Activated naive CD8-positive, alpha-beta T cell treated with anti-CD3 and anti-CD28 coated beads for 36 hours (primary cell): ENCODE measurements at regions not wholly inside any gene's neighbourhood (a gene's known extent, or its start where the extent isn't known, plus 50 kb on each side); places are given as distances from the start of the nearest gene placed in this dataset.

Experiments used
- DNase-seq: peaks from one replicate; pipeline ENCODE4 v3.0.0; 2021
- H3K27ac Mint-ChIP-seq: one replicate; pipeline ENCODE4 v1.8.0; 2022; ENCODE audit warnings: mild to moderate bottlenecking, moderate library complexity, mixed read lengths
- H3K27me3 Mint-ChIP-seq: one replicate; pipeline ENCODE4 v1.8.0; 2022; ENCODE audit warnings: mild to moderate bottlenecking, mixed read lengths
- H3K36me3 Mint-ChIP-seq: one replicate; pipeline ENCODE4 v1.8.0; 2021; ENCODE audit warnings: mild to moderate bottlenecking, mixed read lengths
- H3K4me1 Mint-ChIP-seq: one replicate; pipeline ENCODE4 v1.8.0; 2021; ENCODE audit warnings: mixed read lengths
- H3K4me3 Mint-ChIP-seq: one replicate; pipeline ENCODE4 v1.8.0; 2022; ENCODE audit warnings: mild to moderate bottlenecking, moderate library complexity, mixed read lengths
- H3K9me3 Mint-ChIP-seq: one replicate; pipeline ENCODE4 v1.8.0; 2022; ENCODE audit warnings: mixed read lengths

DNA sequence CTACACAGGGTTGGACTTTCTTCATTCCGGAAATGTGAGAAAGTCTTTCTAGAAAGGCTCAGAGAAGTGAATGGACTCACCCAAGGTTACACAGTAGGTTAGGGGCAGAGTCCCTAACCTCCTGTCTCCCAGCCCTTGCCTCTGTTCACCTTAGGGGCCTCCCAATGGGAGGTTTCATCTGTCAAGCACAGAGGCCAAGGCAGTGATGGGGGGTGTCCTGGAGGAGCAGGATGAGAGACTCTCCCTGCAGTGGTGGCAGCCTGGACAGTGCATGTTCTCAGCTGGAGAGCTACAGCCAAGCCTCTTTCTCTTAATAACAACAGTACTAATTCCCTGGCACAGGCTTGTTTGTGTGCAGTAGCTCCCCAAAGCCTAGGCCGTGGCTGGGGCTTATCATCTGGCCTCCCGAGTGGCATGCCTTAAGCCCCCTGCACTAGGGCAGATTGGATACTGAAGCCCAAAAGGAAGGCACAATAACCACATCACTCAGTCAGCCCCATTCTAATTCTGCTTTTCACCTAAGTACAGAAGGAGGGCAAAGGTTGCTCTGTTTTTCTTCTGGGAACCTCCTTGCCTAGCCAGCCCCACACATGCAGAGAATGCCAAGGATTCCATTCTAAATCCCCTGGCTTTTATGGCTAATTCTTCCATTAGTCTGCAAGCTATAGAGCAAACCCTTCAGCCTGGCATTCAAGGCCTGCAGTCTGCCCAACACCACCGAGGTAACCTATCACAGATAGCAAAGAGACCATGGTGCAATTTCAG is 50.2 kb upstream of the XPA start:
- DNase-seq: no peak
- H3K27ac Mint-ChIP-seq: no peak overlapping the region
- no peak overlapping the region for H3K4me3 Mint-ChIP-seq
- H3K4me1 Mint-ChIP-seq: peaks cover 3% of the 10 kb centered on the region
- H3K36me3 Mint-ChIP-seq: no peaks in the 10 kb centered on the region
- peaks cover 35% of the 10 kb centered on the region for H3K27me3 Mint-ChIP-seq
- peaks cover 2% of the 10 kb centered on the region for H3K9me3 Mint-ChIP-seq

DNA sequence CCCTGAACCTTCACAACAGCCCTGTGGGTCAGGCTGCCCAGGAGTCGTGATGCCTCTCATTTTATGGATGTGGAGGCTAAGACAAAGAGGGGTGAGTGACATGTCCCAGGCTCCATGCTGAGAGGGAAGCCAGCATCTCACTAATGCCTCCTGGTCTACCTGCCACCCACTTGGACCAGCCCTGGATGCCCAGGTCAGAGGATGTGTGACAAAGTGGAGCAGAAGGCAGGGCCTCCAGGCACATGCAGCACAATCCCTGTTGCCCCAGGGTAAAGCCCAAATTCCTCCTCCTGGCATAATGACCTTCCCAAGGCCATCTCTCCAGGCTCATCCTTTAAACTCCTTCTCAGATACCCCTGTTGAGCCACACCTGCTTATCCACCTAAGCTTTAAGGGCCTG is 51.4 kb upstream of the XPA start:
- no peaks in the 10 kb centered on the region for H3K36me3 Mint-ChIP-seq
- no peak for DNase-seq
- H3K4me1 Mint-ChIP-seq: peaks cover 3% of the 10 kb centered on the region
- peaks cover 24% of the 10 kb centered on the region for H3K27me3 Mint-ChIP-seq
- no peak overlapping the region for H3K27ac Mint-ChIP-seq
- no peak overlapping the region for H3K4me3 Mint-ChIP-seq
- no peaks in the 10 kb centered on the region for H3K9me3 Mint-ChIP-seq

DNA sequence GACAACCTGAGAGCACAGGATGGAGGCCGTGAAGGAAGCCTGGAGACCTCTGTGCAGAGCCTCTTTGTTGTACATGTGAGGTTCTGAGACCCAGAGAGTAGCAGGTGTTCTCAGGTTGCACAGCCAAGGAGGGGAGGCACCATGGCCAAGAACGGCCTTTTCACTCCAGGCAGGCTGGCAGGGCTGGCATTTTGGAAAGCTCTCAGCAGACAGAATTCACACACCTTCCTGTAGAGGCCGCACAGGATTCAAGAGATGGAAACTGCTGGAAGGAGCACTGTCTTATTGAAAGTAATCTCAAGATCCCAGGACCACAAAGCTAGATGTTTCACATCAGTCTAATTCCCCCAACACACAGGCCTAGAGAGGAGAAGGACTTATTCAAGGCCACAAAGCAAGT is 52.8 kb upstream of the XPA start:
- no peak overlapping the region for H3K27ac Mint-ChIP-seq
- no peaks in the 10 kb centered on the region for H3K9me3 Mint-ChIP-seq
- H3K4me1 Mint-ChIP-seq: no peaks in the 10 kb centered on the region
- H3K27me3 Mint-ChIP-seq: peaks cover 14% of the 10 kb centered on the region
- DNase-seq: no peak
- H3K4me3 Mint-ChIP-seq: no peak overlapping the region
- no peaks in the 10 kb centered on the region for H3K36me3 Mint-ChIP-seq

DNA sequence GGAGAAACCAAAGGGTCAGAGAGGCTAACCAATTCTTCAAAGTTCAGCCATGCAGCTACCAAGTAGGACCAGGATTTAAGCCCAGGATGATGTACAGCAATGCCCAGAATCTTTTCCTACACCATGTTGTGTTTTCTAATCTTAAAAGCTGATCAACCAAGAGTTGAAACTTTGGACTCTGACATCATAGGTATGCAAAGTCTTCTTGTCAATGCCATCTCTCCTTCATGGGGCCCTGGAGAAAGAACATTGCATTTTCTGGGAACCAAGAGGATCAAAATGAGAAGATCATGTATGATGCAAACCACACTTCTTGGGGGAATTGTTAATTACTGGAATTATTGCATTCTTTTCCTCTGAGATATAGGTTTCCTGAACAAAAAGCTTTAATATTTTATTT is 54.4 kb upstream of the XPA start:
- no peak for DNase-seq

DNA sequence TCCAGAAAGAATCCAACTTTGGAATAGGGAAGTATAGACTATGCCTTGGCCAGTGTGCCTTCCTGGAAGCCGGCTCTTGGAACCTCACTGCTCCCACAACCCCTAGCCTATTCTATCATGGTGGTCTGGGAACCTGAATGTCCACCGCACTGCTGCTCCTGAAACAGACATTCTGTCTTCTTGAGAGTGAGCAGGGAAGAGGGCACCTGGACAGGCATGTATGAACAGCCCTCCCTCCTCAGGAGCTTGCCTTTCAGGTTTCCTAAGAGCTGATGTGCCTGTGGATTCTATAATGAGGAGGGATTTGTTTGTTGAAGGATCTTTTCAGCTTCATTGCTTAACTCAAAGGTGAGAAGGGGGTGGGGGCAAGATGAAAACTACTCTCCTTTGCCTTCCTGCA is 55.1 kb upstream of the XPA start:
- Mint-ChIP-seq H3K36me3 (no peaks in the 10 kb centered on the region), H3K4me1 (no peaks in the 10 kb centered on the region), H3K4me3 (no peak overlapping the region), H3K27me3 (peaks cover 7% of the 10 kb centered on the region), H3K27ac (no peak overlapping the region), H3K9me3 (no peaks in the 10 kb centered on the region)
- DNase-seq: no peak

More for the DNA sequence above, 54.4 kb upstream of the XPA start:
- Mint-ChIP-seq H3K27ac (no peak overlapping the region), H3K4me3 (no peak overlapping the region), H3K27me3 (peaks cover 7% of the 10 kb centered on the region), H3K36me3 (no peaks in the 10 kb centered on the region), H3K9me3 (no peaks in the 10 kb centered on the region), H3K4me1 (no peaks in the 10 kb centered on the region)

DNA sequence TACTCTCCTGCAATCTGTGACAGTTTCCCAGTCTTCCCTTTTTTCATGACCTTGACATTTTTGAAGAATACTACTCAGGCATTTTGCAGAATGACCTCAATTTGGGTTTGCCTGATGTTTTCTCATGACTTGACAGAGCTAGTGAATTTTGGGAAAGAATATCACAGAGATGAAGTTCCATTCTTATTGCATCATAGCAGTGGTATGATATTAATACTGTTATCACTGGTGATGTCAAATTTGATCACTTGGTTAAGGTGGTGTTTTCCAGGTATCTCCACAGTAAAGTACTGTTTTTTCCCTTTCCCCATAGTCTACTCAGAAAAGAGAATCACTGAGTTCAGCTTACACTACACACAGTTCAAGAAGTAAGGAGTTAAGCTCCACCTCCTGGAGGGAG is 56.2 kb upstream of the XPA start:
- no peak overlapping the region for H3K4me3 Mint-ChIP-seq
- H3K9me3 Mint-ChIP-seq: no peaks in the 10 kb centered on the region
- peaks cover 5% of the 10 kb centered on the region for H3K27me3 Mint-ChIP-seq
- H3K27ac Mint-ChIP-seq: no peak overlapping the region
- H3K36me3 Mint-ChIP-seq: no peaks in the 10 kb centered on the region
- DNase-seq: no peak
- no peaks in the 10 kb centered on the region for H3K4me1 Mint-ChIP-seq

DNA sequence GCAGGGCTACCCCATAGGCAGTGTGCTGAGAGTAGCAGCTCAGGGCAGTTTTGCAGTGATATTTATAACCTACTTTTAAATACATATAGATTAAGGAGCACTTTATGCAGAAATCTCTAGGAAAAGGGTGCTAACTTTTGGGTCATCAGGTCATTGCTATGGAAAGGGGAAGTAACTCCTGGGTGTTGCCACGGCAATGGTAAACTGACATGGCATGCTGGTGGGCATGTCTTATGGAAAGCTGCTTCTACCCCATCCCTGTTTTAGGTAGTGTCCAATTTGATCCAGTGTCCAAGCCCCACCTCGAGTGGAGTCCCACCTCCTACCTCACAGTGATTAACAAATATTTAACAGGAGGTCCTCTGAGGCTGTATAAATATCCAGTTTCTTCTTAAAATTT is 56.8 kb upstream of the XPA start:
- peaks cover 8% of the 10 kb centered on the region for H3K27me3 Mint-ChIP-seq

DNA sequence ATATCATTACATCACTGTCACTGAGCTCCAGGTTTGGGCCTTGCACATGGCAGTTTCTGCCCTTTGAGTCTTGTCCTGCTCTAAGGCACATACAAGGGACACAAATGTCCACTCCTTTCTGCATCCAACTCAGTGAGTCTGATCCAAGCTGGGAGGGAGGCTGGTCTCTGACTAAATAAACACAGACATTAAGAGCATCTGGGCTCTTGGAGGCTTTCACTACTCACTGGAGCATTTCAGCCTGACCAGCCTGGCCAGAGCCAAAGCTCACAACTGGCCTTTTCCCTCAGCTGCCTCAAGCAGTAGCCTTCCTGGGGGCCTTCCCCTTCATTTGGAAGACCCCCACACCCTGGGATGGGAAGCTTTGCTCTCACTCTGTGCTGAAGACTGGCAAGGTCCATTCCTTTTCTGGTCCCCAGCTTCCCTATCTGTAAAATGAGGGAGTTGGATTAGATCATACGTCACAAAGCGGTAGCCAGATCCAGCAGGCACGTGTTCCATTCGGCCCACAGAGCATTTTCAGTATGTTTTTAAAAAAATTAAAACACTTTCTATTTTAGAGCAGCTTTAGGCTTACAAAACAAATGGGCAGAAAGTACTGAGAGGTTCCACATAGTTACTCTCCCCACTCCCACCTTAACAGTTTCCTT is 58.6 kb upstream of the XPA start:
- Mint-ChIP-seq H3K27ac (no peak overlapping the region), H3K36me3 (no peaks in the 10 kb centered on the region), H3K4me1 (no peaks in the 10 kb centered on the region)

More for the DNA sequence above, 56.8 kb upstream of the XPA start:
- Mint-ChIP-seq H3K36me3 (no peaks in the 10 kb centered on the region), H3K4me1 (no peaks in the 10 kb centered on the region), H3K9me3 (no peaks in the 10 kb centered on the region), H3K4me3 (no peak overlapping the region), H3K27ac (no peak overlapping the region)
- DNase-seq: no peak

DNA sequence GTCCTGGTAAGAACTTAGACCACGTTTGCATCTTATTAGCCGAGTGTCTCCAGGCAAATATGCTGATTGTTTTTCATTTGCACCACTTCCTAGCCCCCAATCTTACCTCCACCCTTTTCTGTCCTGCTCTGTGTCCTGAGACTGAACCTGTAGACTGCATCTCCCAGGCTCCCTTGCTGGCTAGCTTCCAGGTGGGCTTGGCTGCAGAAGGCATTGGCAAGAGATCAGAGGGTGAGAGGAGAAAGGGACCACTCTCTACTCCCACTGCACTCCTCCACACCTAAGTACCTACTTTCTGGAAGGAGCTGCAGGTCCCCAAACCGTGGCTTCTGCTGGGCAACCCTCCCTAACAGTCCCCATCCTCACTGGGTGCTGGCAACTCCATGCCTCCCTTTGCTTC is 59.9 kb upstream of the XPA start:
- Mint-ChIP-seq H3K9me3 (no peaks in the 10 kb centered on the region), H3K27ac (no peak overlapping the region), H3K36me3 (no peaks in the 10 kb centered on the region), H3K4me3 (no peak overlapping the region), H3K4me1 (no peaks in the 10 kb centered on the region), H3K27me3 (peaks cover 35% of the 10 kb centered on the region)
- DNase-seq: no peak

More for the DNA sequence above, 58.6 kb upstream of the XPA start:
- Mint-ChIP-seq H3K4me3 (no peak overlapping the region), H3K9me3 (no peaks in the 10 kb centered on the region), H3K27me3 (peaks cover 23% of the 10 kb centered on the region)
- no peak for DNase-seq

DNA sequence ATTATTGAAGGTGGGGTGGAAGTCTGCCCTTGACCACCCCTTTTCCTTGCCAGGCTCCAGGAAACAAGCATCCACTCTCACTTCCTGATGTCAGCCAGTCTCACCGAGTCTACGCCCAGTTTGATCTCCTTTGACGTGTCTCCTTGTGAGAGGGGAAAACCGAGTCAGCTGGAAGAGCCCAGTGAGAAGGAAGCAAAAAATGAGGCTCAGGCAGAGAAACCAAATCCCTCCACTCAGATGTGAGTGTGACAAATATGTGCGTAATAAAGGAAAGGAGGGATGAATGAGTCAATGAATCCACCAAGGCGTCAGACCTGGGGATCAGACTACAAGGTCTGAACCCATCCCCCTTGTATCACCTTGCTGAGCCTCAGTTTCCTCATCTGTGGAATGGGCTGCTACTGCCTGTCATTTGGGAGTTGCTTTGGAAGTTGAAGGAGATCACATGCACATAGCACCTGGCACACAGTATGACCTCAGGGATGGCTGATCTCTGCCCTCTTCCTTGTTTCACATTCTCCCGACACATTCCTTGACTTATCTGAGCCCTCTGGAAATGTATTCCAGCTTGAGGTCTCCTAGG is 61.3 kb upstream of the XPA start:
- Mint-ChIP-seq H3K9me3 (no peaks in the 10 kb centered on the region), H3K36me3 (no peaks in the 10 kb centered on the region), H3K4me3 (no peak overlapping the region), H3K27ac (no peak overlapping the region), H3K4me1 (no peaks in the 10 kb centered on the region), H3K27me3 (peaks cover 38% of the 10 kb centered on the region)
- no peak for DNase-seq

DNA sequence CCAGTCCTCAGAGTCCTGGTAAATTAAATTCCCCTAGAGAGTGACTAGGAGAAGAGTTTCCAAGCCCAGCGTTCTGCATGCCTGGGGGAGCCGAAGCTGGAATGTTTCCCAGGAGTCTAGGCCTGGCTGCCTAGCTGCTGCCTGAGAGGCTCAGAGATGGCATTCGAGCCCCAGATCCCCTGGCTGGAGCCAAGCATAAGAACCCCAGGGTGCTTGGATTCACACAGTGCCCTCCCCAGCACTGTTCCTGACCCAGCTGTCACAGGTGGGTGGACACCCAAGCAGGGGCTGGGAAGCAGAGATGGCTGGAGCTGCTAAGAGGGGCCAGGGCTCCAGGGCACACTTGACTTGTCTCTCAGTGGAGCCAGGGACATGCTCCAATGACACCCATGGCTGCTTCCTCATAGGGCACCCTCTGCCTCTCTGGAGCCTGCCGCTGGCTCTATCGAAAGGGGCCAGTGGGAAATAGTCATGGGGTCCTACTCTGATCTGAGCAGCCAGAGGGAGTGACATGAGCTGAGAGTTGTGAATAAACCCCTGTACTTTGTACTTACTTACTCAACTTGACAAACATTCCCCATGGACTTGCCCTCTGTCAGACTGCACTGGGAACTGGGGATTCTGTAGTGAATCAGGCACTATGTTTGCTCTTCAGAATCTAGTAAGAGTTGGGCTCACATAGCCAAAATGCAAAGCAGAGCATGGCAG is 62.6 kb upstream of the XPA start:
- Mint-ChIP-seq H3K36me3 (no peaks in the 10 kb centered on the region), H3K4me1 (no peaks in the 10 kb centered on the region), H3K27ac (no peak overlapping the region), H3K9me3 (no peaks in the 10 kb centered on the region), H3K4me3 (no peak overlapping the region), H3K27me3 (peaks cover 39% of the 10 kb centered on the region)
- no peak for DNase-seq

DNA sequence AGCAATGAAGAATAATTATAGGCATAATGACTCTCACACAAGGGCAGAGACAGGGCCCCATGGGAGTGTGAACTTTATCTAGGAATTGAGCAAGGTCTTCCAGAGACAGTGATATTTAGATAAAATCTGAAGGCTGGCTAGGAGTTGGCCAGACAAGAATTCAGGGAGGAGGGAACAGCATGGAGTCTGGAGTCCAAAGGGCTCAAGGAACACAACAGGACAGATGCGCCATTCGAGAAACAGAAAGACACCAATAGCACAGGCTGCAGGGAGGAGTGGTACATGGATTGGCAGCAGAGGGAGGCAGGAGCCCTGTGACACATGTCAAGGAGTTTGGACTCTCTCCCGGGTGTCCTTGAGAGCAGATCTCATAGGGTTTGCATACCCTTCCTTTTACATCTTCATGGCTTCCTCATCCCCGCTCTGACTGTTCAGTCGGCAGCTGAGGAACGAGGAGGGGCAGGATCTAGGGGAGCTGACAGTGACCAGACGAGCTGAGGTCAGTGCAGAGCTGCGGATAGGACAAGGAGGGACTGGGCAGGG is 64.0 kb upstream of the XPA start:
- Mint-ChIP-seq H3K9me3 (no peaks in the 10 kb centered on the region), H3K4me3 (no peak overlapping the region), H3K36me3 (no peaks in the 10 kb centered on the region), H3K4me1 (no peaks in the 10 kb centered on the region), H3K27me3 (peaks cover 39% of the 10 kb centered on the region), H3K27ac (no peak overlapping the region)
- no peak for DNase-seq

DNA sequence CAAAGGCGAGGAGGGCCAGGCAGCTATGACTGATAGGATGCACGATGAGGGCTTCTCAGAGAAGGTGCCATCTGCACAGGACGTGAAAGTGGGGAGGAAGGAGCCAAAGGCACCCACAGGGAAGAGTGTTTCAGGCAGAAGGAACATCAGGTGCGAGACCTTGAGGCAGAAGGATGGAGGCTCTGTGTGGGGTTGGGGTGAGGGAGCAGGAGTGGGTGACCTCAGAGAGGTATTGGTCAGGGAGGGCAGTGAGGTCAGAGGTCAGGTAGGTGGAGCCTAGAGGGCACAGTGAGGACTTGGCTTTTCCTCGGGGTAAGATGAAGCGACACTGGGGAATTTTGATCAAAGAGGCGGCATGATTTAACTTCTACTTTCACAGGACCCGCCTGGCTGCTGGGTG is 64.7 kb upstream of the XPA start:
- no peaks in the 10 kb centered on the region for H3K4me1 Mint-ChIP-seq
- DNase-seq: no peak

DNA sequence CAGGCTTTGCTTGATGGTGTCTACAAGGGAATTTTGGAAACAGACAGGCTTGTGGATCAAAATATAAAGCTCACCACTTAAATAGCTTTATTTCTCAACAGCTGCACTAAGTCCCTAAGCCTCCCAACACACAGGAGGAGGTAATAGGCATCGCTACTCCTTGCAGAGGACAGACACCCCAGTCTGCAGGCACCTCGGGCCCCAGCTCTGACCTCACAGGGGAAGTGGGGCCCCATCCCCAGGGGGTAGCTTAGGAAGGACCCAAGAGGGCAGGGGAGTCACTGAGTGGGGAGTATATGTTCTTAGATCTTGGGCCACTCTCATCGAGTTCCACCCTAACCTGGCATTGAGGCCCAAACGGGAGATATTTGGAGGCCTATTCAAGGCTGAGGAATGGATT is 66.7 kb upstream of the XPA start:
- H3K36me3 Mint-ChIP-seq: no peaks in the 10 kb centered on the region
- H3K4me3 Mint-ChIP-seq: no peak overlapping the region
- no peaks in the 10 kb centered on the region for H3K4me1 Mint-ChIP-seq

More for the DNA sequence above, 64.7 kb upstream of the XPA start:
- Mint-ChIP-seq H3K9me3 (no peaks in the 10 kb centered on the region), H3K36me3 (no peaks in the 10 kb centered on the region), H3K27ac (no peak overlapping the region), H3K27me3 (peaks cover 39% of the 10 kb centered on the region), H3K4me3 (no peak overlapping the region)

DNA sequence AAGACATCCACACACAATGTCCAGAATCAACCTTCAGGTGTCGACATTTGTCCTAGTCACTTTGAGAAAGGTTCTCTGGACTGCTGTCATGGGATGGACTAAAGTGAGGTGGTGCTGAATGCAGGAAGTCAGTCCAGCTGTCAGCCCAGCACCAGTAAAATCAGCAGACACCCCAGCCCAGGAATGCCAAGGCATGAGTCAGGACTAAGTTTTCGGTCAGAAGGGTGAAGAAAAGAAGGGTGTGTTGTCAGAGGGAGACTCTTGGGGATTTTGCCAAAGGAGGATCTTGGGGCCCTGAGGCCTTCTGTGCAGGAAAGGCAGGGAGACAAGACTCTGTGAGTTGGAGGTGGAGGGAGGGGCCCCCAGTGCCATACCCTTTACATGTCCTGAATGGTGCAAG is 69.0 kb upstream of the XPA start:
- no peak for DNase-seq
- no peak overlapping the region for H3K27ac Mint-ChIP-seq
- peaks cover 19% of the 10 kb centered on the region for H3K27me3 Mint-ChIP-seq
- H3K9me3 Mint-ChIP-seq: no peaks in the 10 kb centered on the region
- H3K36me3 Mint-ChIP-seq: no peaks in the 10 kb centered on the region
- H3K4me1 Mint-ChIP-seq: no peaks in the 10 kb centered on the region
- H3K4me3 Mint-ChIP-seq: no peak overlapping the region

More for the DNA sequence above, 66.7 kb upstream of the XPA start:
- no peak for DNase-seq
- Mint-ChIP-seq H3K9me3 (no peaks in the 10 kb centered on the region), H3K27me3 (peaks cover 31% of the 10 kb centered on the region), H3K27ac (no peak overlapping the region)
